Erythroblast (primary cell): ENCODE measurements at regions not wholly inside any gene's neighbourhood (a gene's known extent, or its start where the extent isn't known, plus 50 kb on each side); places are given as distances from the start of the nearest gene placed in this dataset.

Experiments used
- GATA1 ChIP-seq: IDR thresholded peaks from 2 replicates; pipeline ENCODE4 v1.6.1; 2011; ENCODE audit warnings: low read depth, mild to moderate bottlenecking, control low read depth, low read length, moderate library complexity
- POLR2A ChIP-seq: IDR thresholded peaks from 2 replicates; pipeline ENCODE4 v1.6.1; 2011; ENCODE audit warnings: mild to moderate bottlenecking, low read length

GRCh38 chr6:22666586-22666985 is 97.2 kb downstream of the HDGFL1 start:
- TF ChIP-seq POLR2A (no peak), GATA1 (no peak)
